HUES48 (cell line): ENCODE measurements at regions not wholly inside any gene's neighbourhood (a gene's known extent, or its start where the extent isn't known, plus 50 kb on each side); places are given as distances from the start of the nearest gene placed in this dataset.
A peak's percentile ranks its signal among the peaks of the same experiment; 100 is the strongest.

Source experiments
- H3K27ac ChIP-seq: one replicate; pipeline ENCODE4 v1.7.0; 2013; ENCODE audit warnings: low read depth, low read length, inconsistent platforms
- H3K27me3 ChIP-seq: 2 replicates; pipeline ENCODE4 v1.6.1; 2013; ENCODE audit warnings: mild to moderate bottlenecking, low read length; ENCODE audit not compliant: control insufficient read depth, insufficient read depth
- H3K36me3 ChIP-seq: 2 replicates; pipeline ENCODE4 v1.6.1; 2013; ENCODE audit warnings: low read length; ENCODE audit not compliant: control insufficient read depth, insufficient read depth
- H3K4me1 ChIP-seq: 2 replicates; pipeline ENCODE4 v1.6.1; 2013; ENCODE audit warnings: mild to moderate bottlenecking, low read length; ENCODE audit not compliant: control insufficient read depth, insufficient read depth
- H3K4me3 ChIP-seq: 2 replicates; pipeline ENCODE4 v1.5.1; 2013; ENCODE audit warnings: mild to moderate bottlenecking, low read depth, low read length
- H3K9ac ChIP-seq: 2 replicates; pipeline ENCODE4 v1.6.1; 2013; ENCODE audit warnings: mild to moderate bottlenecking, low read depth, low read length, moderate library complexity
- H3K9me3 ChIP-seq: 2 replicates; pipeline ENCODE4 v1.6.1; 2013; ENCODE audit warnings: low read length; ENCODE audit not compliant: control insufficient read depth, insufficient read depth

GRCh38 chr14:32014057-32014456 lies 63.0 kb upstream of the ARHGAP5 start:
- H3K4me1 ChIP-seq: no peaks in the 10 kb centered on the region
- no peak overlapping the region for H3K27ac ChIP-seq

GRCh38 chr14:32014498-32014897 lies 62.6 kb upstream of the ARHGAP5 start:
- Histone ChIP-seq H3K36me3 (no peaks in the 10 kb centered on the region), H3K4me3 (no peak overlapping the region), H3K4me1 (no peaks in the 10 kb centered on the region), H3K27ac (no peak overlapping the region), H3K9ac (no peak overlapping the region), H3K27me3 (no peaks in the 10 kb centered on the region), H3K9me3 (no peaks in the 10 kb centered on the region)

More at GRCh38 chr14:32014057-32014456, 63.0 kb upstream of the ARHGAP5 start:
- no peaks in the 10 kb centered on the region for H3K9me3 ChIP-seq
- H3K4me3 ChIP-seq: no peak overlapping the region
- H3K36me3 ChIP-seq: no peaks in the 10 kb centered on the region
- no peak overlapping the region for H3K9ac ChIP-seq
- no peaks in the 10 kb centered on the region for H3K27me3 ChIP-seq

- Histone ChIP-seq H3K36me3 (no peaks in the 10 kb centered on the region), H3K9ac (no peak overlapping the region), H3K9me3 (no peaks in the 10 kb centered on the region), H3K27ac (no peak overlapping the region), H3K27me3 (no peaks in the 10 kb centered on the region), H3K4me1 (no peaks in the 10 kb centered on the region), H3K4me3 (no peak overlapping the region)
These were observed 61.9 kb upstream of the ARHGAP5 start for GRCh38 chr14:32015166-32015565.

- Histone ChIP-seq H3K9me3 (peaks cover 12% of the 10 kb centered on the region), H3K9ac (no peak overlapping the region), H3K27ac (no peak overlapping the region), H3K4me1 (no peaks in the 10 kb centered on the region), H3K36me3 (no peaks in the 10 kb centered on the region), H3K27me3 (no peaks in the 10 kb centered on the region), H3K4me3 (no peak overlapping the region)
These were observed 59.5 kb upstream of the ARHGAP5 start for GRCh38 chr14:32017587-32017986.

GRCh38 chr14:32018391-32019092 lies 58.6 kb upstream of the ARHGAP5 start:
- H3K27me3 ChIP-seq: no peaks in the 10 kb centered on the region
- H3K4me3 ChIP-seq: no peak overlapping the region
- H3K9ac ChIP-seq: no peak overlapping the region
- no peaks in the 10 kb centered on the region for H3K36me3 ChIP-seq
- no peaks in the 10 kb centered on the region for H3K4me1 ChIP-seq
- H3K9me3 ChIP-seq: peaks cover 12% of the 10 kb centered on the region
- no peak overlapping the region for H3K27ac ChIP-seq

- Histone ChIP-seq H3K9ac (no peak overlapping the region), H3K4me3 (no peak overlapping the region), H3K9me3 (peaks cover 12% of the 10 kb centered on the region), H3K4me1 (no peaks in the 10 kb centered on the region), H3K27me3 (no peaks in the 10 kb centered on the region), H3K27ac (no peak overlapping the region), H3K36me3 (no peaks in the 10 kb centered on the region)
These were observed 57.8 kb upstream of the ARHGAP5 start for GRCh38 chr14:32019276-32019675.

GRCh38 chr14:32020882-32021281 lies 56.2 kb upstream of the ARHGAP5 start:
- H3K36me3 ChIP-seq: no peaks in the 10 kb centered on the region
- H3K4me3 ChIP-seq: no peak overlapping the region
- peak overlapping the region; percentile 35 for H3K27ac ChIP-seq

GRCh38 chr14:32021341-32021740 lies 55.8 kb upstream of the ARHGAP5 start:
- H3K27ac ChIP-seq: peak overlapping the region; percentile 35

More at GRCh38 chr14:32020882-32021281, 56.2 kb upstream of the ARHGAP5 start:
- Histone ChIP-seq H3K9me3 (peaks cover 12% of the 10 kb centered on the region), H3K9ac (no peak overlapping the region), H3K27me3 (no peaks in the 10 kb centered on the region), H3K4me1 (no peaks in the 10 kb centered on the region)

GRCh38 chr14:32022525-32022924 lies 54.6 kb upstream of the ARHGAP5 start:
- no peaks in the 10 kb centered on the region for H3K4me1 ChIP-seq
- no peak overlapping the region for H3K27ac ChIP-seq
- H3K36me3 ChIP-seq: no peaks in the 10 kb centered on the region
- no peak overlapping the region for H3K4me3 ChIP-seq
- no peak overlapping the region for H3K9ac ChIP-seq
- H3K9me3 ChIP-seq: peaks cover 12% of the 10 kb centered on the region
- no peaks in the 10 kb centered on the region for H3K27me3 ChIP-seq

More at GRCh38 chr14:32021341-32021740, 55.8 kb upstream of the ARHGAP5 start:
- Histone ChIP-seq H3K27me3 (no peaks in the 10 kb centered on the region), H3K36me3 (no peaks in the 10 kb centered on the region), H3K9me3 (peaks cover 12% of the 10 kb centered on the region), H3K4me1 (no peaks in the 10 kb centered on the region), H3K4me3 (no peak overlapping the region), H3K9ac (no peak overlapping the region)

- no peaks in the 10 kb centered on the region for H3K4me1 ChIP-seq
- H3K27ac ChIP-seq: no peak overlapping the region
- H3K36me3 ChIP-seq: no peaks in the 10 kb centered on the region
- H3K9me3 ChIP-seq: peaks cover 12% of the 10 kb centered on the region
- no peak overlapping the region for H3K4me3 ChIP-seq
- H3K9ac ChIP-seq: no peak overlapping the region
- no peaks in the 10 kb centered on the region for H3K27me3 ChIP-seq
These were observed 54.1 kb upstream of the ARHGAP5 start for GRCh38 chr14:32022938-32023466.

- H3K9me3 ChIP-seq: peaks cover 12% of the 10 kb centered on the region
- H3K36me3 ChIP-seq: no peaks in the 10 kb centered on the region
- H3K4me3 ChIP-seq: no peak overlapping the region
- no peaks in the 10 kb centered on the region for H3K27me3 ChIP-seq
- H3K9ac ChIP-seq: no peak overlapping the region
- H3K4me1 ChIP-seq: no peaks in the 10 kb centered on the region
- H3K27ac ChIP-seq: no peak overlapping the region
These were observed 53.6 kb upstream of the ARHGAP5 start for GRCh38 chr14:32023540-32023939.
